Caco-2 (cell line): ENCODE measurements at regions not wholly inside any gene's neighbourhood (a gene's known extent, or its start where the extent isn't known, plus 50 kb on each side); places are given as distances from the start of the nearest gene placed in this dataset.
A peak's percentile ranks its signal among the peaks of the same experiment; 100 is the strongest.

Experiments used
- BruUV-seq: library from RNA; stranded (reverse); fragments of 400-500 nt; replicated peaks from 2 replicates; lab custom pipeline; 2021; lab: Mats Ljungman, UMichigan
- CTCF ChIA-PET: fragments of 300-600 bp; sonication (Branson Sonifier 250); formaldehyde crosslinking; loops from one replicate; lab custom pipeline; 2022; ENCODE audit warnings: antibody characterized with exemption; lab: Charles Lee
- POLR2A ChIA-PET: fragments of 300-600 bp; sonication (Branson Sonifier 250); formaldehyde crosslinking; loops from one replicate; lab custom pipeline; 2022; ENCODE audit warnings: antibody characterized with exemption; lab: Charles Lee
- DNase-seq, 2 experiments: peaks; one replicate each; pipeline versions ENCODE4 v3.0.0 to v3.0.0-alpha.2; 2020 to 2022
- H3K27me3 ChIP-seq: replicated peaks from 2 replicates; pipeline ENCODE4 v1.6.0; 2011; ENCODE audit warnings: low read length; ENCODE audit not compliant: control insufficient read depth, insufficient read depth
- H3K36me3 ChIP-seq: 2 replicates; pipeline ENCODE4 v1.5.1; 2011; ENCODE audit warnings: low read length; ENCODE audit not compliant: control insufficient read depth, insufficient read depth
- H3K4me1 ChIP-seq: fragments of 250-450 bp; sonication (Bioruptor Pico); 2 replicates; pipeline ENCODE4 v1.5.1; 2020; ENCODE audit warnings: mild to moderate bottlenecking
- H3K4me3 ChIP-seq: 2 replicates; pipeline ENCODE4 v1.5.1; 2011; ENCODE audit warnings: low read depth, mild to moderate bottlenecking, control low read depth, low read length
- H3K9me3 ChIP-seq: fragments of 250-450 bp; sonication (Bioruptor Pico); 2 replicates; pipeline ENCODE4 v1.5.1; 2020; ENCODE audit warnings: mild to moderate bottlenecking, moderate library complexity
- H3K27ac Mint-ChIP-seq: one replicate; pipeline ENCODE4 v1.8.0; 2022; ENCODE audit warnings: mixed read lengths; ENCODE audit not compliant: unreplicated experiment
- H3K27me3 Mint-ChIP-seq: one replicate; pipeline ENCODE4 v1.8.0; 2022; ENCODE audit warnings: mixed read lengths; ENCODE audit not compliant: insufficient read depth, unreplicated experiment
- H3K36me3 Mint-ChIP-seq: one replicate; pipeline ENCODE4 v1.8.0; 2022; ENCODE audit warnings: mild to moderate bottlenecking, mixed read lengths; ENCODE audit not compliant: insufficient read depth, unreplicated experiment
- H3K4me1 Mint-ChIP-seq: one replicate; pipeline ENCODE4 v1.8.0; 2022; ENCODE audit warnings: low read depth, mixed read lengths; ENCODE audit not compliant: unreplicated experiment
- H3K4me3 Mint-ChIP-seq: one replicate; pipeline ENCODE4 v1.8.0; 2022; ENCODE audit warnings: mild to moderate bottlenecking, moderate library complexity, mixed read lengths; ENCODE audit not compliant: unreplicated experiment
- H3K9me3 Mint-ChIP-seq: one replicate; pipeline ENCODE4 v1.8.0; 2022; ENCODE audit warnings: mixed read lengths; ENCODE audit not compliant: unreplicated experiment
- CTCF ChIP-seq, 2 experiments: fragments of 200-600 bp in 1 of 2; IDR thresholded peaks; 1 replicate in 1 of 2; 2 replicates in 1 of 2; pipeline versions ENCODE4 v1.5.1 to v1.8.0; 2011 to 2022; ENCODE audit warnings: antibody characterized with exemption in 1 of 2, control low read depth in 1 of 2, inconsistent platforms in 1 of 2, low read depth in 1 of 2, low read length in 1 of 2, mild to moderate bottlenecking in 1 of 2, moderate library complexity in 1 of 2; ENCODE audit not compliant: insufficient read depth in 1 of 2, severe bottlenecking in 1 of 2, unreplicated experiment in 1 of 2
- intact Hi-C: fragments of 100-400 bp; cut with micrococcal nuclease; formaldehyde crosslinking; loops from one replicate; pipeline ENCODE4 v1.10.0; 2022; ENCODE audit not compliant: unreplicated experiment

GRCh38 chr3:196141052-196141865 lies 59.4 kb upstream of the TFRC start:
- TF ChIP-seq CTCF (IDR thresholded peaks at IDR 0.05; ENCODE audit: insufficient read depth in 1 of 2, low read depth in 1 of 2, low read length in 1 of 2, severe bottlenecking in 1 of 2, unreplicated experiment in 1 of 2): no peak
- no peak for DNase-seq
- Mint-ChIP-seq H3K36me3 (peaks cover 6% of the 10 kb centered on the region), H3K27me3 (no peaks in the 10 kb centered on the region), H3K4me3 (peak overlapping the region; percentile 11), H3K27ac (peak overlapping the region; percentile 18), H3K9me3 (no peaks in the 10 kb centered on the region), H3K4me1 (peaks cover 29% of the 10 kb centered on the region)
- Histone ChIP-seq H3K36me3 (no peaks in the 10 kb centered on the region), H3K9me3 (no peaks in the 10 kb centered on the region), H3K4me3 (no peak overlapping the region), H3K27me3 (no peaks in the 10 kb centered on the region), H3K4me1 (peaks cover 32% of the 10 kb centered on the region)
- no TSS peak for BruUV-seq
- ChIA-PET POLR2A (no interaction called here), CTCF (no interaction called here)
- intact Hi-C loops: no loop called here

- H3K36me3 Mint-ChIP-seq: peaks cover 6% of the 10 kb centered on the region
- TF ChIP-seq CTCF (IDR thresholded peaks at IDR 0.05; ENCODE audit: insufficient read depth in 1 of 2, low read depth in 1 of 2, low read length in 1 of 2, severe bottlenecking in 1 of 2, unreplicated experiment in 1 of 2): no peak
- intact Hi-C loops: no loop called here
- no peak overlapping the region for H3K27ac Mint-ChIP-seq
- peaks cover 32% of the 10 kb centered on the region for H3K4me1 ChIP-seq
- DNase-seq: no peak
- ChIA-PET POLR2A (no interaction called here), CTCF (no interaction called here)
- H3K4me3 ChIP-seq: no peak overlapping the region
- no peak overlapping the region for H3K4me3 Mint-ChIP-seq
- no peaks in the 10 kb centered on the region for H3K36me3 ChIP-seq
- no peaks in the 10 kb centered on the region for H3K27me3 ChIP-seq
- H3K9me3 Mint-ChIP-seq: no peaks in the 10 kb centered on the region
- H3K4me1 Mint-ChIP-seq: peaks cover 29% of the 10 kb centered on the region
- H3K9me3 ChIP-seq: no peaks in the 10 kb centered on the region
- no TSS peak for BruUV-seq
- no peaks in the 10 kb centered on the region for H3K27me3 Mint-ChIP-seq
These were observed 58.3 kb upstream of the TFRC start for GRCh38 chr3:196140224-196140623.

- POLR2A ChIA-PET: no interaction called here
- TF ChIP-seq CTCF (IDR thresholded peaks at IDR 0.05; ENCODE audit: insufficient read depth in 1 of 2, low read depth in 1 of 2, low read length in 1 of 2, severe bottlenecking in 1 of 2, unreplicated experiment in 1 of 2): no peak
- H3K4me3 Mint-ChIP-seq: peak overlapping the region; percentile 28
- H3K27me3 ChIP-seq: no peaks in the 10 kb centered on the region
- H3K36me3 Mint-ChIP-seq: peaks cover 6% of the 10 kb centered on the region
- peaks cover 29% of the 10 kb centered on the region for H3K4me1 Mint-ChIP-seq
- no peaks in the 10 kb centered on the region for H3K9me3 ChIP-seq
- no peak overlapping the region for H3K4me3 ChIP-seq
- no peaks in the 10 kb centered on the region for H3K27me3 Mint-ChIP-seq
- H3K27ac Mint-ChIP-seq: peak overlapping the region; percentile 29
- intact Hi-C loops: no loop called here
- DNase-seq: no peak
- no peaks in the 10 kb centered on the region for H3K36me3 ChIP-seq
- CTCF ChIA-PET: no interaction called here
- BruUV-seq: no TSS peak
- H3K9me3 Mint-ChIP-seq: no peaks in the 10 kb centered on the region
- peaks cover 32% of the 10 kb centered on the region for H3K4me1 ChIP-seq
These were observed 57.4 kb upstream of the TFRC start for GRCh38 chr3:196139281-196139680.
